ENCODE measurements at regions not wholly inside any gene's neighbourhood (a gene's known extent, or its start where the extent isn't known, plus 50 kb on each side); places are given as distances from the start of the nearest gene placed in this dataset.

DNA sequence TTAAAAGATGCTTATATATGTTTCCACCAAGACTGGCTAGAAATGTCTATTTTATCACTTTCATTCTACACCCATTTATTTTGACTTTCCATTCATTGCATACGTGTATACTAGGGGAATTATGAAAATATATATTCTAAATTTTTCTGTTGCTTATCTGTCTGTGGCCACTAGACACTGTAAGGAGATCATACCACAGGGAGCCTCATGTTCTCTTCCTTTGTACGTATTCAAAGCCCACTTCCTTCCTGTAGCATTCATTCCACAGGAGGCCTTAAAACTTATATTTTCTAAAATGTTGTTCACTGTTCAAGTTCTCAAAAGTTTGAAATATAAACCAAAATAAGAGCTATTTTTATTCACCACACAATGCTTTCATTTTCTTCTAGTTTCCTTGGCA lies 1848.9 kb upstream of the TENM3 start:
- Histone ChIP-seq H3K4me1 (ENCODE audit: control insufficient read depth, insufficient read depth, low read length) (no peaks in the 10 kb centered on the region), H3K4me3 (ENCODE audit: low read depth, low read length) (no peak overlapping the region), H3K9me3 (ENCODE audit: control insufficient read depth, insufficient read depth, low read length) (no peaks in the 10 kb centered on the region), H3K36me3 (ENCODE audit: control insufficient read depth, insufficient read depth, low read length) (no peaks in the 10 kb centered on the region), H3K27ac (ENCODE audit: low read depth, low read length) (no peak overlapping the region), H3K27me3 (ENCODE audit: control insufficient read depth, insufficient read depth, low read length) (no peaks in the 10 kb centered on the region), H3K9ac (ENCODE audit: low read depth, low read length) (no peak overlapping the region)

DNA sequence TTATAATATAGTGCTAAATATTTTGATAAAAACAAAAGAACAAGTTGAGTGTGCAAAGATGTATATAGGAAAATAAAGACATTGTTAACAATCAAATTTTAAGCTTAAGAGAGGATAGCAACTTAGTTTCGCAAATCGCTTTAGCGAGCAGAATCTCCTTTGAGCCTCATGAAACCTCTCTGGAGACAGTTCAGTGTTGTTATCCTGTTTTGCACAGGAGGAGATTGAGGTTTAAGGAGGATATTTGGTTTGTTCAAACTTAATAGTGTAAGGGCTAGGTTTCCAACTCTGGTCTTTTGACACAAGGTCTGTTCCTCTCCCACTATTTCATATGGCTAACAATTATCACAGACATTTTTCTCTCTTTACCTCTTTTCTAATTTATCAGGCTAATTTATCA lies 1848.5 kb upstream of the TENM3 start:
- Histone ChIP-seq H3K4me1 (ENCODE audit: control insufficient read depth, insufficient read depth, low read length) (no peaks in the 10 kb centered on the region), H3K27ac (ENCODE audit: low read depth, low read length) (no peak overlapping the region), H3K36me3 (ENCODE audit: control insufficient read depth, insufficient read depth, low read length) (no peaks in the 10 kb centered on the region), H3K27me3 (ENCODE audit: control insufficient read depth, insufficient read depth, low read length) (no peaks in the 10 kb centered on the region), H3K9ac (ENCODE audit: low read depth, low read length) (no peak overlapping the region), H3K4me3 (ENCODE audit: low read depth, low read length) (no peak overlapping the region), H3K9me3 (ENCODE audit: control insufficient read depth, insufficient read depth, low read length) (no peaks in the 10 kb centered on the region)

DNA sequence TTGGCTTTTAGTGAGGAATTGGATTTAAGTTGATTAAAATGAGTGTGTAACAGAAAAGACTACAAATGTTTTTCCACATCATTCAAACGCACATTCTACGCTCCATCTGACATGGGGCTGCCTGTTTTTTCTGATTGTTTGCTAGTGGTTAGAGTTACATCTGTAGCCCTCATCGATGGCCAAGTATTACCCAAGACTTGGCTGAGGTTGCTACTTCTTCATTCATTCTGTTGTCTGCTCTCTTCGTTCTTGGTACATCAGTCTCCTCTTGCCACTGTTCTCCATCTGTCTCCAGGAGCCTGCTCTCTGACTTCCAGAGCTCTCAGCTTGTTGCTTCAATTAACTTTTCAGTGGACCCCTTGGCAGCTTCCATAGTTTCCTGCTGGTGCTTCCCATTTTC lies 1844.6 kb upstream of the TENM3 start:
- Histone ChIP-seq H3K27me3 (ENCODE audit: control insufficient read depth, insufficient read depth, low read length) (no peaks in the 10 kb centered on the region), H3K4me3 (ENCODE audit: low read depth, low read length) (no peak overlapping the region), H3K4me1 (ENCODE audit: control insufficient read depth, insufficient read depth, low read length) (no peaks in the 10 kb centered on the region), H3K27ac (ENCODE audit: low read depth, low read length) (no peak overlapping the region), H3K9ac (ENCODE audit: low read depth, low read length) (no peak overlapping the region), H3K36me3 (ENCODE audit: control insufficient read depth, insufficient read depth, low read length) (no peaks in the 10 kb centered on the region), H3K9me3 (ENCODE audit: control insufficient read depth, insufficient read depth, low read length) (no peaks in the 10 kb centered on the region)

DNA sequence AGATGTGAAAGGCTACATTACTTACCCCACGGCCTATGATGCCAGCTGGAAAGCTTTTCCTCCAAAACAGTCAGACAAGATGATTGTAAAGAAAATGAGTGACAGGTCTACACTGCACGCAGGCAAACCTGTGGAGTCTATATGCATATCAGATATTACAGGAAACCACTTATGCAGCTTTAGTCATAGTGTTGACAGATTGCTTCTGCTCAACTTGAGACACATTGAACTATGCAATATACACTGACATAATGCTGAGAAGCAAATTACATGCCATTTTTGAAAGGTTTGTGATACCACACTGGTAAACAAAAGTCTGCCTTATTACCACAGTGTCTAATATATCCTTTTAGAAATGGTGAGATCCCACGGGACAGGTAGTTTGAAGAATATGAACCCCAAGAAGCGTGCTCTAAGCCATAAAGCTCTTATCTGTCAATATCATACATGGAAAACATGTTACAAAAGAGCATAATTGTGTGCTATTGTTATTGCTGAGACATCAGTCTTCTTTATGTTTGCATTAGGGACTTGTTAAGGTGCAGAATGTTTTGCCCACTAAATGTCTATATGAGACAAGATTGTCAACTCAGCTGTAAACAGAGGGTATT lies 1835.8 kb upstream of the TENM3 start:
- no peaks in the 10 kb centered on the region for H3K4me1 ChIP-seq (ENCODE audit: control insufficient read depth, insufficient read depth, low read length)
- H3K36me3 ChIP-seq (ENCODE audit: control insufficient read depth, insufficient read depth, low read length): no peaks in the 10 kb centered on the region
- H3K27me3 ChIP-seq (ENCODE audit: control insufficient read depth, insufficient read depth, low read length): no peaks in the 10 kb centered on the region
- no peaks in the 10 kb centered on the region for H3K9me3 ChIP-seq (ENCODE audit: control insufficient read depth, insufficient read depth, low read length)
- H3K4me3 ChIP-seq (ENCODE audit: low read depth, low read length): no peak overlapping the region
- H3K9ac ChIP-seq (ENCODE audit: low read depth, low read length): no peak overlapping the region
- no peak overlapping the region for H3K27ac ChIP-seq (ENCODE audit: low read depth, low read length)

DNA sequence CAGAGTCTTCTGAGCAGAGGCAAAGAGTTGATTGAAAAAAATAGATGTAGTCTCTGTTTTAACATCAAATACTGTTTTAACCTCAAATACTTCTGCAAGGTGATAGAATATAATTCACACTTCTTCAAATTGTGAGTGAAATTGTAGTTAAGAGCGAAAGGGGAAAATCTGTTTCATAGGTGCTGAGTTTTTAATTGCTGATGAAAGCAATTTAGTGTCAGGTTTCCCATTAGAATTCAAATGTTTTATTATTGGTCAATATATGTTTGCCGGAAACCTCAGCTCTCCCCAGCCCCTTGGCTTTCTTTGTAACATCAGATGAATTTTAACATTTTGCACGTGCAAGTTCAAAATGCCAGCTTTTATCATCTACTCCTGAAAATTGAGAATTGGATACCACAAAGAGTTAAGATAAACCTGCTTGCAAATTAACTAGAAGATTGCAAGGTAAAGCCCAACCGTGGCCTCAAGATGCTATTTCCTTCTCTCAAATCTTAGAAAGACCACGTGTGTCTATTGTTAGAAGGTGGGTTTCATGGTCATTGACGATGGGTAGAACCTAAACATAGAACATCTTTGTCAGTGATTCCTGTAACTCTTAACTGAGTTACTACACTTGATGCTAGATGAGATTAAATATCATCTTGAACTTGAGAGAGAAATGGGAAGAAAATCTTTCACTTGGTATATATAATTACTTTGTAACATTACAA lies 1824.2 kb upstream of the TENM3 start:
- Histone ChIP-seq H3K27ac (ENCODE audit: low read depth, low read length) (no peak overlapping the region), H3K4me3 (ENCODE audit: low read depth, low read length) (no peak overlapping the region), H3K9ac (ENCODE audit: low read depth, low read length) (no peak overlapping the region), H3K9me3 (ENCODE audit: control insufficient read depth, insufficient read depth, low read length) (no peaks in the 10 kb centered on the region), H3K4me1 (ENCODE audit: control insufficient read depth, insufficient read depth, low read length) (no peaks in the 10 kb centered on the region), H3K36me3 (ENCODE audit: control insufficient read depth, insufficient read depth, low read length) (no peaks in the 10 kb centered on the region), H3K27me3 (ENCODE audit: control insufficient read depth, insufficient read depth, low read length) (no peaks in the 10 kb centered on the region)

DNA sequence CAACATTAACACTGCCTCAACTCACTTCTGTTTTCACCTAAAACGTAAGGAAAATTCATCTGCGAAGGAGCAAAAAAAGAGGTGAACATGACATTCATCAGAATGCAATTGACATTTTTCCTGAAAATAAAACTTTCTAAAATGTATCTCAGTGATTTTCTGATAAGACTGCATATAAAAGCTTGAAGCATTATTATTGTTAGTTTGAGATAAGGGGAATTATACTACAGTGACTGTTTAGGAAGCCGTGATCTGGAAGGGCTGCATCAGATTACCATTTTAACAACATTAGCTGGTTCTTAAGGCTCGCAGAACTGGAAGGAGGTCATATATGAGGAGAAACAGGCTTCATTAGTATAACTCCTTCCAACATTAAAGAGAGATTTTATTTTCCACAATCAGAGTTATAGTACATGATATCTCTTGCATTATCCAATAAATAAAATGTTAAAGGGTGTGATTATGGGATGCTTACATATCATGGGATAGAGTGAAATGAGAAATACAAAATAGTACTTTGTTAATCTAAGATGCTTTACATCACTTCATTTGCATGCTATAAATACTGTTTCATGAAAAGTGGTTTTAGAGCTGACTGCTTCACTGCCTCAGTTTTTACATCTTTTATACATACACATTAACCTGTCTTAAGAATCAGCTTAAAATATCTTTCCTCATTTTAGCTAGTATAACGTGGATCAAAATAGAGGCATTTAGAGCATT lies 1820.1 kb upstream of the TENM3 start:
- Histone ChIP-seq H3K9me3 (ENCODE audit: control insufficient read depth, insufficient read depth, low read length) (no peaks in the 10 kb centered on the region), H3K27ac (ENCODE audit: low read depth, low read length) (no peak overlapping the region), H3K9ac (ENCODE audit: low read depth, low read length) (no peak overlapping the region), H3K4me3 (ENCODE audit: low read depth, low read length) (no peak overlapping the region), H3K4me1 (ENCODE audit: control insufficient read depth, insufficient read depth, low read length) (no peaks in the 10 kb centered on the region), H3K27me3 (ENCODE audit: control insufficient read depth, insufficient read depth, low read length) (no peaks in the 10 kb centered on the region), H3K36me3 (ENCODE audit: control insufficient read depth, insufficient read depth, low read length) (no peaks in the 10 kb centered on the region)

DNA sequence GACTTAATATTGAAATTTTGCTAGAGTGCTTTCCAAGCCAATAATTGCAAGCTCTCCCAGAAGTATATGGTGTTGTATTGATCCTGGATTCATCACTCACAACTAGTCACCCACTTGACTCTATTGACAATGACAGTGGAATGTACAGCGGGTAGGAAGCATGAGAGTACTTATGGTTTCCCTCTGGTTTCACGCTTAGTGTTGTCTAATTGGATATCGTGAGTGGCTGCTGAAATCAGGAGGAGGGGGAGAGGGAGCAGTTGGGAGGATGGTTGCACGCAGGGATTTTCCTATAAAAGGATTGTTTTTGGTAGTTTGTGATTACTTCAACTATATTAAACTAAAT lies 1819.5 kb upstream of the TENM3 start:
- H3K9ac ChIP-seq (ENCODE audit: low read depth, low read length): no peak overlapping the region
- no peaks in the 10 kb centered on the region for H3K4me1 ChIP-seq (ENCODE audit: control insufficient read depth, insufficient read depth, low read length)
- no peak overlapping the region for H3K27ac ChIP-seq (ENCODE audit: low read depth, low read length)
- no peaks in the 10 kb centered on the region for H3K9me3 ChIP-seq (ENCODE audit: control insufficient read depth, insufficient read depth, low read length)
- H3K36me3 ChIP-seq (ENCODE audit: control insufficient read depth, insufficient read depth, low read length): no peaks in the 10 kb centered on the region
- H3K27me3 ChIP-seq (ENCODE audit: control insufficient read depth, insufficient read depth, low read length): no peaks in the 10 kb centered on the region
- no peak overlapping the region for H3K4me3 ChIP-seq (ENCODE audit: low read depth, low read length)

DNA sequence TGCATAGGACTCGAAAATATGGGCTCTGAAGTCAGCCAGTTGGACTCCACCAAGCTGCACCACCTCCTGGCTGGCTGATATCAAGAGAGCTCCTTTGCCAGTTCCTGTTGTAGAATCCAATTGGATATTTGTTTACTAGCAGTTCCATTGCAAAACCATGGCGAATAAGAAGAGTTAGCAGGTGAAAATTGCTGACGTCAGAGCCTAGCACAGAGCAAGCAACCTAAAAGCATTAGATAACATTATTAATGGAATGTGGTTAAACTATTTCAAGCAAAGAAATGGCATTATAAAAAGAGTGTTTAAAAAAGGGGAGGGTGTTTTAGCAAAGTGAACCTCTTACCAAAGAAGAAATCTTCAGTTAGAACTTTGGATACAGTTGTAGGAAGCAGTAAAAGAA lies 1816.3 kb upstream of the TENM3 start:
- Histone ChIP-seq H3K9me3 (ENCODE audit: control insufficient read depth, insufficient read depth, low read length) (no peaks in the 10 kb centered on the region), H3K36me3 (ENCODE audit: control insufficient read depth, insufficient read depth, low read length) (no peaks in the 10 kb centered on the region), H3K4me3 (ENCODE audit: low read depth, low read length) (no peak overlapping the region), H3K27ac (ENCODE audit: low read depth, low read length) (no peak overlapping the region), H3K4me1 (ENCODE audit: control insufficient read depth, insufficient read depth, low read length) (no peaks in the 10 kb centered on the region), H3K27me3 (ENCODE audit: control insufficient read depth, insufficient read depth, low read length) (no peaks in the 10 kb centered on the region), H3K9ac (ENCODE audit: low read depth, low read length) (no peak overlapping the region)

DNA sequence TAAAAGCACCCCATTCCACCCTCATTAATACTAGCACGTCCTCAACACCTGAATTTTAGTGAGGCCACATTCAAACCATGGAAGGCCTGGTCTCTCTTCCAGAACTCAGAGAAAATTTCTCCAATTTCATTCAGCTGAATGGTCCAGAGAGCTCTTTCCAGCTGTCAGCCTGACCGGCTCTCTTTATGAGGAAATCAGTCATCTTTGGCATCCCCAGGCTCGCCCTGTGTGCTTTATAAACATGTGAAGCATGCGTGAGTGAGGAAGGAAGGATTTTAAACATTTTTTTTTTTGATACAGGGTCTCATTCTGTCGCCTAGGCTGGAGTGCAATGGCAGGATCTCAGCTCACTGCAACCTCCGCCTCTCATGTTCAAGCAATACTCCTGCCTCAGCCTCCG lies 1812.9 kb upstream of the TENM3 start:
- Histone ChIP-seq H3K4me3 (ENCODE audit: low read depth, low read length) (no peak overlapping the region), H3K4me1 (ENCODE audit: control insufficient read depth, insufficient read depth, low read length) (peaks cover 4% of the 10 kb centered on the region; the same call in 1 of the 2 replicates), H3K9me3 (ENCODE audit: control insufficient read depth, insufficient read depth, low read length) (no peaks in the 10 kb centered on the region)

DNA sequence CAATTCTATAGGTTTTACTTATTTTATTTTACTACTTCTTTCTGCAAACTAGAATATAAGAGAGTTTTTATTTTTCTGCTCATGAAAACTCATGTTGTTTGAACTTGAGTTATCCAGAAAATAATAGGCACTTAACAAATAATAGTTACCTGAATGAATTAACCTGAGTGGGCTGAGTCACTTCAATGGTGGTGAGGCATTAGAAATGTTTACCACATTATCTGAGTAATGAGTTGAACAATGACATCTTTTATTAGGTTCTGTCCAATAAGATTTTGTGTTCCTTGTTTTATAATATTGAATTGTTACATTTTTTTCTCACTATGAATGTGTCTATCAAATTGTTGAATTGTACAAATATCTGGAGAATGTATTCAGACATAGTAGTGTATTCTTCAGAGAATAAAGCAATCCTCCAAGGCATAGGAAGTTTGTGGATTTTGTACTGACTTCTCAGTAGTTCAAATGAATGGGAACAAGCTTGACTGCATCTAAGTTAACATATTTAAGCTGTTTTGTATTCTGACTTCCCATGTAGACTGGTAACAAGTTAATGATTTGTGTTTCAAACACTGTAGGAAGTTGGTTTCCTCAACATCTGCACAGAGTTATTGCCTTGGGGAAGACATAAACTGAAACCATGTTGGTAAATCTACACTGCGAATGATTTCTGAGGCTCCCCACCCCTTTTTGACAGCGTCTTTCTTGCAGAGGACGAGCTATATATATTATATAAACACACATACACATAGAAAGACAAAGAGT lies 1808.9 kb upstream of the TENM3 start:
- H3K9ac ChIP-seq (ENCODE audit: low read depth, low read length): no peak overlapping the region
- peaks cover 4% of the 10 kb centered on the region; the same call in 1 of the 2 replicates for H3K4me1 ChIP-seq (ENCODE audit: control insufficient read depth, insufficient read depth, low read length)
- no peaks in the 10 kb centered on the region for H3K27me3 ChIP-seq (ENCODE audit: control insufficient read depth, insufficient read depth, low read length)
- no peaks in the 10 kb centered on the region for H3K36me3 ChIP-seq (ENCODE audit: control insufficient read depth, insufficient read depth, low read length)
- no peaks in the 10 kb centered on the region for H3K9me3 ChIP-seq (ENCODE audit: control insufficient read depth, insufficient read depth, low read length)
- no peak overlapping the region for H3K4me3 ChIP-seq (ENCODE audit: low read depth, low read length)
- no peak overlapping the region for H3K27ac ChIP-seq (ENCODE audit: low read depth, low read length)

More for the DNA sequence above, 1812.9 kb upstream of the TENM3 start:
- Histone ChIP-seq H3K27ac (ENCODE audit: low read depth, low read length) (no peak overlapping the region), H3K27me3 (ENCODE audit: control insufficient read depth, insufficient read depth, low read length) (no peaks in the 10 kb centered on the region), H3K9ac (ENCODE audit: low read depth, low read length) (no peak overlapping the region), H3K36me3 (ENCODE audit: control insufficient read depth, insufficient read depth, low read length) (no peaks in the 10 kb centered on the region)

DNA sequence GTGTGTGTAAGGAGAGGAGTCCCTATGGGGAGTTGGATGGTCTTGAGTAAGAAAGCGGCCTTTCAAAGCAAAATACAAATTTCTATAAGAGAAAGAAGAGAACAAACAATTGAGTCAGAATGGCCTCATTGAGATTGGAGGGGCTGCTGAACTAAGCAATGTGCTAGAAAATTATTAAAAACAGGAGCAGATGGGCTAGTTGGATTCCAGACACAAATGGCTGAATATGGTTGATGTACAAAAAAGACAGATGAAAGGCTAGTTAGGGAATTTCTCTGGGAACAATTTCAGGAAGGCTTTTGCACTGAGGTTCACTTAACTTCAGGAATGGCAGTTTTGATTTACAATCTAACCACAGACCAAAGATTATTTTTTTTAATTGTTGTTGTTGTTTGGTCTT lies 1806.8 kb upstream of the TENM3 start:
- Histone ChIP-seq H3K36me3 (ENCODE audit: control insufficient read depth, insufficient read depth, low read length) (no peaks in the 10 kb centered on the region), H3K9me3 (ENCODE audit: control insufficient read depth, insufficient read depth, low read length) (no peaks in the 10 kb centered on the region), H3K9ac (ENCODE audit: low read depth, low read length) (no peak overlapping the region)

More for the DNA sequence above, 1806.8 kb upstream of the TENM3 start:
- Histone ChIP-seq H3K27me3 (ENCODE audit: control insufficient read depth, insufficient read depth, low read length) (no peaks in the 10 kb centered on the region), H3K4me3 (ENCODE audit: low read depth, low read length) (no peak overlapping the region), H3K27ac (ENCODE audit: low read depth, low read length) (no peak overlapping the region), H3K4me1 (ENCODE audit: control insufficient read depth, insufficient read depth, low read length) (peaks cover 4% of the 10 kb centered on the region; the same call in 1 of the 2 replicates)
